HUDEP-2 (cell line): ENCODE measurements at regions not wholly inside any gene's neighbourhood (a gene's known extent, or its start where the extent isn't known, plus 50 kb on each side); places are given as distances from the start of the nearest gene placed in this dataset.
A peak's percentile ranks its signal among the peaks of the same experiment; 100 is the strongest.

Experiments used
- DNase-seq, 76 experiments: peaks; one replicate each; lab custom pipeline; 2025; ENCODE audit not compliant: unreplicated experiment in 76 of 76; lab: John Stamatoyannopoulos, UW

DNA sequence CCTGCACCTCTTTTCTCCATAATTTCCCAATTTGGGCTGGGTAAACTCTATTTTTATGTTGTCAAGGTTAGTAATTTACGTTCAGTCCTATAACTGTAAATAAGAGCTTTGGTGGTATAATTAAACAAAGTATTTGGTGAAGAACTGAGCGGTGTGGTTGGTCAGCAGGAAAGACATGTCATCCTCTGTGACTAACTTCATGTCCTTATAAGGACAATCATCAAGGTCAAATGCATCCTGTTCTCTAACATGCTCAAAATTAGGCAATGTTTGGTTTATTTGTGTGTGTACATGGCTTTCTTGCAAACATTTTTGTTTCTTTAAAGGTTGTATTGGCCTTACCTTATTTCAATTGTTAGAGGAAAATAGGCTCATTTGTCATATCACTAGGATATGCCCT, 121.5 kb upstream of the NABP1 start:
- no peak for DNase-seq

GRCh38 chr2:191557841-191558240, 120.1 kb upstream of the NABP1 start:
- DNase-seq = no peak

GRCh38 chr2:191559569-191559968, 118.4 kb upstream of the NABP1 start:
- no peak for DNase-seq

DNA sequence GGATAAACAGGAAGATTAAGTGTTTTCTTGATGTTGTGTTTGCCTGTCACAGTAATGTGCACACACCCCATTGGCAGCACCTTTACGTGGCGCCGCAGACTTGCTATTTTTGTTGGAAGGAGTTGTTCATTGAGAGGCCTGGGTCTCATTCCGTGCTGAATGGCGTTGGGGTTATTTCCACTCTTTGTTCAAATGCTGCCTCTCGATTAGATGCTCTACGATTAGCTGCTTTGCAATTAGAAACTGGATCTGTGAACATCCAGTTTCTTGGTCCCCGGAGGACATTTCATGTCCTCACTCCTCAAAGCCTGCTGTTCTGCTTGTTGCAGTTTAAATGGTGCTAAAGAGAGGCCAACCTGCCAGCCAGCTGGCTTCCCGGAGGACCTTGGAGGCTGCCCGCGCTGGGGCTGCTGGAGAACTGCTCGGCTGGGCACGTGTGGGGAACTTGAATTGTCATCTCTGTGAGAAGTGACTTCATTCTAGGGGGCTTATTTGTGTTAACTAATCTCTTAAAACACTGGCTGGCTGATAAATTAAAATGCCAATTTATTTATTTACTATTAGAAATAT, 117.4 kb upstream of the NABP1 start:
- DNase-seq = no peak

GRCh38 chr2:191565120-191565519, 112.8 kb upstream of the NABP1 start:
- DNase-seq = no peak

DNA sequence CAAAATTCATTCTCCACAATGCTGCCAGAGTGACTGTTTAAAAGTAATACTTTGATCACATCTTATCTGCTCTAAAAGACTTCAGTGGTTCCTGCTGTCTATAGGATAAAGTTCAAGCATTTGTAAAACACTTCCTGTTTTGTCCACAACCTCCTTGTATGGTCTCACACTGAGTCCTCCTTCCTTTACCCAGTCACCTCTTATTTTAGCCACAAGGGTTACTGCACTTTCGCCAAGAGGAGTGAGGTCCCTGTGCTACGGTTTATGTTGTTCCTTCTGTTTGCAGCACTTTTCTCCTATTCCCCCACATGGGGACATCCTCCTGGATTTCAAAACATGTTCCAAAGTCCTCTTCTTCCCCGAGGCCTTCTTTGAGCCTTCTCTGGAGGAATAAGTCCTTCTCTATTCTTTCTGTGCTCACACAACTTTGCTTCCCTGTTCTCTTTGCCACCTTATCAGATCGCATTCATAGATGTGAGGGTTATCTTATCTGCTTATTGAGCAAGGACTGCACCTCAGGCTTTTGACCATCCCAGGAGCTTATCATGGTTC, 112.2 kb upstream of the NABP1 start:
- DNase-seq = peak in 23 of 76 experiments; percentile 1 to 54 (median 26)

DNA sequence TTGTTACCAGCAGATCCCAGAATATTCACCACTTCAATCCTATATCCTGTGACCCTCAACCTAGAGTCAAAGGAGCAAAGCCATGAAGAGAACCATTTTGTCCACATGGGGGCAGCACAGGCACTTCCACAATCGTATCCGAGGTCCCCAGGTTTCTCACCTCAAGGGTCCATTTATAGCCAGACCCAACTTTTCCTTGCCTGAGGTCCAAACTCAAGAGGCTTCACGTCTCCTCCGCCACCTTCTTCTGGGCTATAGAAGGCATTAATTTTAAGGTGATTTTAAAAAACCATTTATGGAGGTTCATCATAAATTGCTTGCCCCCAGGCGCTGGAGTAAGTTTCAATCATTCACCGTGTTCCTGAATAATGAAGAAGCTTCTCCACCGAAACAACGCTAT, 111.6 kb upstream of the NABP1 start:
- DNase-seq = peak in 64 of 76 experiments; percentile 2 to 75 (median 46)

GRCh38 chr2:191567206-191567605, 110.7 kb upstream of the NABP1 start:
- no peak for DNase-seq

DNA sequence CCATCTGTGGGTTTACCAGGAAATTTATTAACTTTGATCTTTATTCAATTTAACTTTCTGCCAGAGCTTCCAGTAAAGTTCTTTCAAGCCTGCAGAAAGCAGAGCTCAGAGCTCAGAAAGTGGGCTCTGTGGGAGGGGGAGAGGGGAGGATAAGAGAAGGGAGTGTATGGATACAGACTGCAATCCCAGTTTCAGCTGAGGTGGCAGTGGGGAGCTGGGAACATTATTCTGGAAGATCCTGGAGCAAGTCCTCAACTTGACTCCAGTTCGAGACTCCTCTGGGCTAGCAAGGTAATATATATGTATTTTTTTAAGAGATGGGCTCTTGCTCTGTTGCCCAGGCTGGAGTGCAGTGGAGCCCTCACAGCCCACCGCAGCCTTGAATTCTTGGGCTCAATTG, 108.9 kb upstream of the NABP1 start:
- no peak for DNase-seq

DNA sequence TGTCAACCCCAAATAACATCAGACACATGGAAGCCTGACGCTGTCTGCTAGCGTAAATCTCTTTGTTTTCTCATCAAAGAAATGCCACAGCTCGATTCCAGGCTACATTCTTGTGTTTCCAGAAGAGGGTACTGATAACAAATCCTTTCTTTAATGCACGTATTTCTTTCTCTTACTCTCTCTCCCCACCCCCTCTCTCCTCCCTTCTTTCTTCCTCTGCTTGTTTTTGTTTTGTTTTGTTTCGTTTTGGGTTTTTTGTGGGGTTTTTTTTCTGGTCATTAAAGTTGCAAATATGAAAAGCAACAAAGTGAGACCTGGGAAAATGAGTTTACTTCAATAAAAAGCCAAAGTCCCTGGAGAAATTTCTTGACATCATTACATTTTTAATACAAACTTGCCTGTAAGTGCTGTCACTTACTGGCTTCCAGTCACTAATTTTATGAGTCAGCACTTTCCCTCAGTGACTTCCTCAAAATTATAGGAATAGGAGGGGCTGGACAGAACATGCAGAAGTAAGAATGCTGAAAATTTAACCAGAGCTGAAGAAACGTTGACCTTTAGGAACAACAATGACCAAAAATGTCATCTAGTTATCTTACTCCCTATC, 106.7 kb upstream of the NABP1 start:
- peak in 35 of 76 experiments; percentile 5 to 66 (median 40) for DNase-seq

- peak in 1 of 76 experiments; percentile 3 for DNase-seq
Observed at GRCh38 chr2:191572319-191572718, 105.6 kb upstream of the NABP1 start.

DNA sequence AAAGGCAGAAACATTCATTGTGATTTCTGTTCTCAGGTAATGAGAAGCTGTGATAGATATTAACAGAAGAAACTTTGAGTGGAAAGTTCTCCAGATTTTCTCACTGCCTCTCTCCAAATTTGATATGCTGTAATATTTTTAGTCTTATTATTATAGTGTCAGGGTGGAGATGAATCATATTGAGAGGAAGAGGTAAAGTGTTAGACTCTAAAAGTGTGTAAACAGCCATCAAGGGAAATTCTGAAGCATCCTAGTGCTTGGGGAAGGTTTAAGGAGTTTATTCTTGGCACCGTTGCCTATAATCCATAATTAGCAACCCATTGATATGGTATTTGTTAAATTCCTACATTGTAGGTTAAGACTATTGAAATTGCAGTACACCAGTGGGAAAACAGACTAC, 104.7 kb upstream of the NABP1 start:
- no peak for DNase-seq

DNA sequence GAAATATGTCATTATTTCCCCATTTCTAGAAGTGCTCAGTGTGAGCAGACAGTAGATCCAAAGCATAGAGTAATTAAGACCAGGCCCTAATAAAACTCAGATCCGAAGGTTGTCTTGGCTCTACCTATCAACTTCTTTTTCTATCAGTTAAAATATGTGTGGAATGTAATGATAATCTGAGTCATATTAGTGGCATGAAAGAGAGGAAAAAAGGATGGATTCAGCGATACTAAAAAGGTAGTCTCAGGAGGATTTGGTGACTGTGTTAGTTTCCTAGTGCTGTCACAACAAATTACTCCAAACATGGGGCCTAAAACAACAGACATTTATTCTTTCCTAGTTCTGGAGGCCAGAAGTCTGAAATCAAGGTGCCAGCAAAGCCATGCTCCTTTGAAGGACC, 103.7 kb upstream of the NABP1 start:
- no peak for DNase-seq

DNA sequence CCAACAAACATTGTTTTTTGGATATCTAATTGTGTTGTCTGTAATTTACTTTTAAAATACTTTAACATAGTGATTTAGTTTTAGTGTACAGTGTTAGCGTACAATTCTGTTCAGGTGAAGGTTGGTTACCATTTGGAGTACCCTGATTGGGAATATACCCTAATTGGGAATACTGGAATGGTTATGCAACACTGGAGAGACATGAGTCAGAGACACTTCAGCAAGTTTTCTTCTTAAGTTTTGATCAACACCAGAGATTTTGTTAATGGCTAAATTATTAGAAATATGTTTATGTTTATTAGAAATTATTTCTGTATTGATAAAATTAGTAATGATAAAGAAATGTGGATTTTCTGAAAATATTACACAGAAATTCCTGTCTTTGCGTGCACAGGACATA, 100.3 kb upstream of the NABP1 start:
- no peak for DNase-seq

DNA sequence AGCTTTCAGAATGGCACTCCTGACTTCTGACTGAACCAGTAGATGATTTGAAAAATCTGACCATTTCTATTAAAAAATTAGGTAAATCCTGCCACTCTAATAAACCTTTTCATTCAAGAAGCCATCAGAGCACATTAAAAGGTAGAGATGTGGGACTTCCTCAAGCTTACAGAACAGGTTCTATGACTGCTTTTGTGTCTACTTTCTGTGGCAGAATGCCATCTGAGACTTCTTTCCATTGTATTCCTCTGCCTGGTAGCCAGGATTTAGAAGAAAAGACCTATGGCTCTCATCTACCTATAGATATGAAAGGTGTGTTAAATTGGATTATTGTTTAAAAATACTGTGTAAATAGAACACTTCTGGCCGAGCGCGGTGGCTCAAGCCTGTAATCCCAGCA, 99.9 kb upstream of the NABP1 start:
- no peak for DNase-seq

- no peak for DNase-seq
Observed at GRCh38 chr2:191580581-191580980, 97.4 kb upstream of the NABP1 start.

DNA sequence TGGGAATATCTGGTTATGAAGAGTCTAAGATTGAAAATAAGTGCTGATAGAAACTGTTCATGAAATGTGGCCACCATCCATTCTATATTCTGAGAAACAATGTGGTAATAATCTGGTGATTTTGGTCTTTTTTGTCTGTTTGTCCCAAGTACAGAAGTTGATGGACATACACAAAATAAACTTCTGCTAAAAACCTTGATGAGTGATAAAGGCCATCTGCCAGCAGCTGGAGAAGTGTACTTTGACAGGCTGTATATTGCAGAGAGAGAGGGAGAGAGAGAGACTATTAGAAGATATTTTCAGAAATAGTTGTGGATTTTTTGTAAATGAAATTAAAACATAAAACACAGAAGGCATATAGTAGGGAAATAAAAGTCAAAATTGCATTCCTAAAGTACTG, 96.9 kb upstream of the NABP1 start:
- DNase-seq = no peak

DNA sequence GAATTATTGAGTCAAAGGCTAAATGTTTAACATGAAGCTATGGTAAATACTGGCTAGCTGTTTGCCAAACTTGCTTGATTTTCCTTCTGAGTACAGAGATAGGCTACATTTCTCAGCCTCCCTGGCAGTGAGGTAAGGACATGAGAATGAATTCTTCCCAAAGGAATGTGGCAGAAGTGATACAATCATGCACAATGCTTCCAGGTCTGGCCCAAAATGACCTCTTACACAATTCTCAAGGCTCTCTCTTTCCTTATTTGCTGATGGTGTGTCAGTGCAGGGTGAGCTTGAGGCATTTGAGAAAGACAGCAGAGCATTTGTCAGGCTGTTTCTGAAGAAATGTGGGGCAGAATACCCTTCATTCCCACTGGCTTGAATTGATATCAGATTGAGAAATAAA, 95.6 kb upstream of the NABP1 start:
- no peak for DNase-seq

DNA sequence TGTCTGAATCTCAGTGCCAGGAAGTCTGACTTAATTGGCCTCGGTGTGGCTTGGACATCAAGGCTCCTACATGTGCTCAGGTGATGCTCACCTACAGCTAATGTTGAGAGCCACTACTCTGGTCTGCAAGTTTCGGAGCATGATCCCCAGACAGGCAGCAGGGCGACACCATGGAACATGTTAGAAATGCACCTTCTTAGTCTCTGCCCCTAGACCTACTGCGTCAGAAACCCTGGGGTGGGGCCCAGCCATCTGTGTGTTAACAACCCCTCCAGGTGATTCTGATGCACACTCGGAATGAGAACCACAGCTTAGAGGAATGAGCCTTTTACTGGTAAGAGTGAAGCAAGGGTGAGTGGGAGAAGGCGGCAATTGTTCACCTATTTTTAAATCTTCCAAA, 86.9 kb upstream of the NABP1 start:
- DNase-seq = no peak

DNA sequence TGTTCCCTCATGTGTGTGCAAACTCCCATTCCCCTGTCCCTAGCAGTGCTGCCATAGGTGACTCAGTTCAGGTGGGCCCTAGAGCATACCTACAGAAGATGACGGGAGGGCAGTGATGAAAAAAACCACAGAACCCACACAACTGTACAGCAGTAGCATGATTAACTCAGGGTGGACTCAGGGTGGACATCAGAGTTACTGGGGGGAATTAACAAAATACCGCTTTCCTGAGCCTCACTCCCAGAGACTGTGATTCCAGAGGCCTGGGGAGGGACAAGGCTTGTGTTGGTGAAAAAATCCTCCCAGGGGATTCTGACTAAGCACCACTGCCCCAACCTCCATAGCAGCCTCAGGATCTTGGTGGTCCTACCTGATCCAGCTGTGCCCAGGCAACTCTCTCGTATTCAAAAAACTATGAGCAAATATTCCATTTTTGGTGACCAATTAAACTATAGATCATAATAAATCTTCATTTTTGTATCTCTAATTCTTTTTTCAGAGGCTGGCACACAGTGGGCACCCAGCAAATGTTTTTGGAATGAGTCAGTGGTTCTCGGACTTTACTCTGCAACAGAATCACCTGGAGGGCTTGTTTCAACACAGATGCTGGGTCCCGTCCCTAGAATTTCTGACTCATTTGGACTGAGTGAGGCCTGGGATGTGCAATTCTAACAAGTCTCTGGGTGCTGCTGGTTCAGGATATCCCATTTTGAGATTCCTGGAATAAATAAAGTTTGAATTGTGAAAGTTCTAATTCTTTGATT, 84.1 kb upstream of the NABP1 start:
- no peak for DNase-seq

- peak in 69 of 76 experiments; percentile 4 to 83 (median 51) for DNase-seq
Observed at GRCh38 chr2:191597186-191597751, 80.7 kb upstream of the NABP1 start.
